Panc1 (cell line): ENCODE measurements at regions not wholly inside any gene's neighbourhood (a gene's known extent, or its start where the extent isn't known, plus 50 kb on each side); places are given as distances from the start of the nearest gene placed in this dataset.
"Not testable (repeated sequence)": the region's sequence is repeated elsewhere in the genome, so short reads cannot be mapped to it uniquely, and the experiment has no call there.

ENCODE experiments used
- ATAC-seq: fragments of 200-7000 bp; cut with Tn5 transposase; 2 replicates; pipeline ENCODE4 v1.9.1; 2020; ENCODE audit warnings: mild to moderate bottlenecking, moderate library complexity
- BruUV-seq: library from RNA; stranded (reverse); fragments of 400-500 nt; replicated peaks from 2 replicates; lab custom pipeline; 2021; lab: Mats Ljungman, UMichigan
- CTCF ChIA-PET: fragments of 300-600 bp; sonication (Branson Sonifier 250); formaldehyde crosslinking; loops from one replicate; lab custom pipeline; 2022; ENCODE audit warnings: antibody characterized with exemption; lab: Charles Lee
- POLR2A ChIA-PET: fragments of 300-600 bp; sonication (Branson Sonifier 250); formaldehyde crosslinking; loops from one replicate; lab custom pipeline; 2022; ENCODE audit warnings: antibody characterized with exemption; lab: Charles Lee
- DNase-seq: peaks from one replicate; pipeline ENCODE4 v3.0.0-alpha.2; 2010; ENCODE audit warnings: low read depth, low spot score
- H3K27ac ChIP-seq: 2 replicates; pipeline ENCODE4 v1.5.1; 2011; ENCODE audit warnings: mild to moderate bottlenecking, low read length, inconsistent platforms
- H3K27me3 ChIP-seq: fragments of 200-500 bp; sonication (Bioruptor generic); 2 replicates; pipeline ENCODE4 v1.6.0; 2014; ENCODE audit warnings: low read length, inconsistent platforms; ENCODE audit not compliant: control insufficient read depth, insufficient read depth
- H3K36me3 ChIP-seq: fragments of 200-500 bp; sonication (Bioruptor generic); 2 replicates; pipeline ENCODE4 v1.5.1; 2014; ENCODE audit warnings: inconsistent platforms, mild to moderate bottlenecking, low read length, moderate library complexity; ENCODE audit not compliant: control insufficient read depth, insufficient read depth
- H3K4me1 ChIP-seq: 2 replicates; pipeline ENCODE4 v1.5.1; 2011; ENCODE audit warnings: inconsistent platforms, mild to moderate bottlenecking, low read length, moderate library complexity; ENCODE audit not compliant: control insufficient read depth, insufficient read depth
- H3K4me3 ChIP-seq, 2 experiments: 2 replicates each; pipeline ENCODE4 v1.5.1; 2011 to 2012; ENCODE audit warnings: low read depth in 2 of 2, low read length in 2 of 2, mild to moderate bottlenecking in 2 of 2, inconsistent platforms in 1 of 2, moderate library complexity in 1 of 2
- H3K9me3 ChIP-seq: fragments of 200-500 bp; sonication (Bioruptor generic); 2 replicates; pipeline ENCODE4 v1.5.1; 2014; ENCODE audit warnings: low read depth, mild to moderate bottlenecking, inconsistent platforms, low read length, moderate library complexity; ENCODE audit not compliant: control insufficient read depth, insufficient read depth
- CTCF ChIP-seq: fragments of 450-650 bp; IDR thresholded peaks from 2 replicates; pipeline ENCODE4 v1.5.1; 2017; ENCODE audit warnings: mild to moderate bottlenecking
- POLR2AphosphoS5 ChIP-seq: IDR thresholded peaks from 2 replicates; pipeline ENCODE4 v1.6.1; 2012; ENCODE audit warnings: mild to moderate bottlenecking, low read depth, low read length, moderate library complexity
- REST ChIP-seq, 2 experiments: IDR thresholded peaks; 2 replicates each; pipeline ENCODE4 v1.6.1; 2011 to 2012; ENCODE audit warnings: low read depth in 2 of 2, control low read depth in 1 of 2, low read length in 1 of 2, mild to moderate bottlenecking in 1 of 2, moderate library complexity in 1 of 2; ENCODE audit not compliant: insufficient read depth in 1 of 2
- SIN3A ChIP-seq: IDR thresholded peaks from 2 replicates; pipeline ENCODE4 v1.6.1; 2012; ENCODE audit warnings: low read depth, mild to moderate bottlenecking, low read length, moderate library complexity, borderline replicate concordance; ENCODE audit not compliant: insufficient read depth
- TCF7L2 ChIP-seq: IDR thresholded peaks from 2 replicates; pipeline ENCODE4 v1.6.1; 2011; ENCODE audit warnings: mild to moderate bottlenecking, low read depth, low read length, inconsistent platforms
- in situ Hi-C: cut with HindIII; loops from 2 replicates; pipeline ENCODE4 v1.10.0; 2016; ENCODE audit warnings: low sequenced_read_pairs, low pct_unique_long_range_greater_than_20kb
- intact Hi-C: fragments of 100-400 bp; cut with micrococcal nuclease; formaldehyde crosslinking; loops from one replicate; pipeline ENCODE4 v1.10.0; 2022; ENCODE audit not compliant: unreplicated experiment

GRCh38 chr10:32180390-32181280 is 124.4 kb upstream of the KIF5B start:
- DNase-seq (no peak), ATAC-seq (no peak)
- BruUV-seq = no TSS peak
- intact Hi-C loops = no loop called here
- Histone ChIP-seq H3K27me3 (no peaks in the 10 kb centered on the region), H3K4me3 (no peak overlapping the region), H3K9me3 (no peaks in the 10 kb centered on the region), H3K4me1 (no peaks in the 10 kb centered on the region), H3K36me3 (no peaks in the 10 kb centered on the region), H3K27ac (no peak overlapping the region)
- in situ Hi-C loops = no loop called here
- TF ChIP-seq SIN3A (no peak), TCF7L2 (no peak), CTCF (no peak), POLR2AphosphoS5 (no peak), REST (IDR thresholded peaks at IDR 0.05; ENCODE audit: insufficient read depth in 1 of 2, low read depth in 2 of 2, low read length in 1 of 2) (no peak)
- CTCF ChIA-PET = interaction anchor here (0.6 kb wide), 1 partner anchor 29 kb away, joined by 3 read pairs; no protein-coding TSS in a partner anchor
- POLR2A ChIA-PET = interaction anchor here (0.7 kb wide), 1 partner anchor 860 kb away, joined by 3 read pairs; no protein-coding TSS in a partner anchor

GRCh38 chr10:32179836-32180235 is 123.6 kb upstream of the KIF5B start:
- Histone ChIP-seq H3K4me3 (no peak overlapping the region), H3K9me3 (no peaks in the 10 kb centered on the region), H3K36me3 (no peaks in the 10 kb centered on the region), H3K27me3 (no peaks in the 10 kb centered on the region), H3K4me1 (no peaks in the 10 kb centered on the region), H3K27ac (no peak overlapping the region)
- ChIA-PET POLR2A (interaction anchor here (0.7 kb wide), 1 partner anchor 861 kb away, joined by 3 read pairs; no protein-coding TSS in a partner anchor), CTCF (interaction anchor here (0.6 kb wide), 1 partner anchor 99 kb away, joined by 9 read pairs; no protein-coding TSS in a partner anchor)
- BruUV-seq = no TSS peak
- TF ChIP-seq TCF7L2 = no peak
- no peak for TF ChIP-seq CTCF
- TF ChIP-seq SIN3A = no peak
- ATAC-seq (no peak), DNase-seq (no peak)
- intact Hi-C loops = no loop called here
- in situ Hi-C loops = no loop called here

- POLR2A ChIA-PET, H3K9me3 ChIP-seq, H3K4me1 ChIP-seq, H3K27ac ChIP-seq, DNase-seq, intact Hi-C loops, in situ Hi-C loops, H3K27me3 ChIP-seq, ATAC-seq, H3K36me3 ChIP-seq, H3K4me3 ChIP-seq, BruUV-seq: not testable (repeated sequence)
- CTCF ChIA-PET = interaction anchor here (1.5 kb wide), 1 partner anchor 33 kb away, joined by 4 read pairs; no protein-coding TSS in a partner anchor
Observed at GRCh38 chr10:32177594-32177993, 121.4 kb upstream of the KIF5B start.
